GM12878 (cell line): ENCODE measurements at regions not wholly inside any gene's neighbourhood (a gene's known extent, or its start where the extent isn't known, plus 50 kb on each side); places are given as distances from the start of the nearest gene placed in this dataset.

Experiments used
- ATAC-seq: fragments of 200-7000 bp; cut with Tn5 transposase; 3 replicates; pipeline ENCODE4 v1.9.1; 2020; ENCODE audit warnings: mild to moderate bottlenecking, moderate library complexity
- BruUV-seq: library from RNA; stranded (reverse); fragments of 400-500 nt; replicated peaks from 2 replicates; lab custom pipeline; 2021; lab: Mats Ljungman, UMichigan
- CTCF ChIA-PET: fragments of 300-600 bp; sonication (Branson Sonifier 250); formaldehyde crosslinking; extraction: SDS; loops from one replicate; lab custom pipeline; 2021; ENCODE audit warnings: inconsistent platforms; lab: Yijun Ruan, JAX
- POLR2A ChIA-PET: fragments of 350-600 bp; formaldehyde crosslinking; extraction: SDS; loops from one replicate; lab custom pipeline; 2021; ENCODE audit warnings: inconsistent platforms; lab: Charles Lee
- RAD21 ChIA-PET: fragments of 300-600 bp; sonication (Branson Sonifier 250); formaldehyde crosslinking; loops from one replicate; lab custom pipeline; 2023; ENCODE audit warnings: antibody characterized with exemption; ENCODE audit not compliant: unreplicated experiment; lab: Charles Lee
- SMC1A ChIA-PET: fragments of 300-600 bp; sonication (Branson Sonifier 250); formaldehyde crosslinking; loops from one replicate; lab custom pipeline; 2023; ENCODE audit not compliant: unreplicated experiment, uncharacterized antibody; lab: Charles Lee
- DNase-seq: peaks from one replicate; pipeline ENCODE4 v3.0.0-alpha.2; 2011; ENCODE audit warnings: low read depth, low spot score
- FAIRE-seq: peaks from 3 replicates; lab custom pipeline; 2011; peaks lifted over from hg19 to GRCh38; lab: Jason Lieb, UNC
- H2AFZ ChIP-seq: 2 replicates; pipeline ENCODE4 v1.6.0; 2011; ENCODE audit warnings: low read depth, low read length, control low read depth; ENCODE audit not compliant: control insufficient read depth
- H3K27ac ChIP-seq: 2 replicates; pipeline ENCODE4 v1.5.1; 2011; ENCODE audit warnings: control low read depth; ENCODE audit not compliant: control insufficient read depth, insufficient read depth
- H3K27me3 ChIP-seq, 2 experiments: replicated peaks in 1 of 2; 2 replicates each; pipeline versions ENCODE4 v1.6.0 to v1.6.1; 2011; ENCODE audit warnings: low read length in 1 of 2; ENCODE audit not compliant: control insufficient read depth in 2 of 2, insufficient read depth in 2 of 2
- H3K36me3 ChIP-seq, 2 experiments: 2 replicates each; pipeline ENCODE4 v1.5.1; 2011; ENCODE audit warnings: low read length in 1 of 2; ENCODE audit not compliant: control insufficient read depth in 2 of 2, insufficient read depth in 2 of 2
- H3K4me1 ChIP-seq: 2 replicates; pipeline ENCODE4 v1.6.1; 2011; ENCODE audit warnings: mild to moderate bottlenecking, low read length, moderate library complexity, mixed read lengths; ENCODE audit not compliant: control insufficient read depth, insufficient read depth
- H3K4me2 ChIP-seq: 2 replicates; pipeline ENCODE4 v1.6.0; 2011; ENCODE audit warnings: control low read depth; ENCODE audit not compliant: control insufficient read depth, insufficient read depth
- H3K4me3 ChIP-seq: fragments of 200-600 bp; sonication (generic); 2 replicates; pipeline ENCODE4 v1.5.1; 2016
- H3K79me2 ChIP-seq: 2 replicates; pipeline ENCODE4 v1.6.0; 2011; ENCODE audit warnings: low read length; ENCODE audit not compliant: control insufficient read depth, insufficient read depth
- H3K9ac ChIP-seq: 2 replicates; pipeline ENCODE4 v1.8.0; 2011; ENCODE audit warnings: low read length, control low read depth, mixed read lengths; ENCODE audit not compliant: control insufficient read depth, insufficient read depth
- H3K9me3 ChIP-seq: replicated peaks from 3 replicates; pipeline ENCODE4 v1.5.1; 2011; ENCODE audit warnings: mild to moderate bottlenecking, low read length; ENCODE audit not compliant: control insufficient read depth, insufficient read depth
- H4K20me1 ChIP-seq: 2 replicates; pipeline ENCODE4 v1.6.0; 2011; ENCODE audit not compliant: control insufficient read depth, insufficient read depth
- BACH1 ChIP-seq: fragments of 450-650 bp; IDR thresholded peaks from 2 replicates; pipeline ENCODE4 v1.6.1; 2017; ENCODE audit warnings: mild to moderate bottlenecking, borderline replicate concordance
- BCL11A ChIP-seq: IDR thresholded peaks from 2 replicates; pipeline ENCODE4 v1.6.1; 2011; ENCODE audit warnings: low read depth, low read length
- CBX3 ChIP-seq: fragments of 200-600 bp; sonication (generic); IDR thresholded peaks from 2 replicates; pipeline ENCODE4 v1.6.1; 2016; ENCODE audit warnings: low read depth, borderline replicate concordance
- CREM ChIP-seq: IDR thresholded peaks from 2 replicates; pipeline ENCODE4 v1.6.1; 2014; ENCODE audit warnings: antibody characterized with exemption, low read depth
- EED ChIP-seq: sonication (generic); IDR thresholded peaks from 2 replicates; pipeline ENCODE4 v1.6.1; 2016; ENCODE audit warnings: antibody characterized with exemption, low read depth
- EGR1 ChIP-seq, 2 experiments: IDR thresholded peaks; 1 replicate in 1 of 2; 2 replicates in 1 of 2; pipeline ENCODE4 v1.6.1; 2011 to 2012; ENCODE audit warnings: low read depth in 2 of 2, low read length in 2 of 2, borderline replicate concordance in 1 of 2, mild to moderate bottlenecking in 1 of 2, moderate library complexity in 1 of 2
- ESRRA ChIP-seq: IDR thresholded peaks from 2 replicates; pipeline ENCODE4 v1.6.1; 2012; ENCODE audit warnings: mild to moderate bottlenecking, low read length, improper control_type of control experiment
- EZH2 ChIP-seq: IDR thresholded peaks from 2 replicates; pipeline ENCODE4 v1.6.1; 2012; ENCODE audit warnings: low read depth, mild to moderate bottlenecking, control low read depth, inconsistent platforms, low read length, borderline replicate concordance; ENCODE audit not compliant: control insufficient read depth
- MEF2A ChIP-seq: IDR thresholded peaks from 2 replicates; pipeline ENCODE4 v1.6.1; 2011; ENCODE audit warnings: low read depth, mild to moderate bottlenecking, low read length, moderate library complexity; ENCODE audit not compliant: insufficient read depth
- MTA2 ChIP-seq: fragments of 450-650 bp; IDR thresholded peaks from 2 replicates; pipeline ENCODE4 v1.6.1; 2016; ENCODE audit warnings: low read depth, mild to moderate bottlenecking, moderate library complexity
- MTA3 ChIP-seq: IDR thresholded peaks from 2 replicates; pipeline ENCODE4 v1.6.1; 2012; ENCODE audit warnings: low read length, inconsistent platforms, borderline replicate concordance
- PAX8 ChIP-seq: fragments of 450-650 bp; IDR thresholded peaks from 2 replicates; pipeline ENCODE4 v1.6.1; 2017; ENCODE audit warnings: mild to moderate bottlenecking, moderate library complexity
- RELA ChIP-seq: fragments of 450-650 bp; IDR thresholded peaks from 2 replicates; pipeline ENCODE4 v1.8.0; 2014; ENCODE audit warnings: borderline replicate concordance; ENCODE audit not compliant: partially characterized antibody
- SMAD1 ChIP-seq: fragments of 450-650 bp; IDR thresholded peaks from 2 replicates; pipeline ENCODE4 v1.6.1; 2018; ENCODE audit warnings: mild to moderate bottlenecking, low read depth; ENCODE audit not compliant: partially characterized antibody
- SMC3 ChIP-seq: IDR thresholded peaks from 2 replicates; pipeline ENCODE4 v1.6.1; 2011; ENCODE audit warnings: low read length, improper control_type of control experiment, borderline replicate concordance
- STAT3 ChIP-seq: IDR thresholded peaks from 2 replicates; pipeline ENCODE4 v1.6.1; 2011; ENCODE audit warnings: low read depth, low read length, improper control_type of control experiment
- TCF12 ChIP-seq: IDR thresholded peaks from 2 replicates; pipeline ENCODE4 v1.6.1; 2011; ENCODE audit warnings: low read depth, mild to moderate bottlenecking, low read length
- WRNIP1 ChIP-seq: IDR thresholded peaks from 2 replicates; pipeline ENCODE4 v1.6.1; 2011; ENCODE audit warnings: low read depth, low read length, improper control_type of control experiment, borderline replicate concordance
- ZNF384 ChIP-seq: IDR thresholded peaks from 2 replicates; pipeline ENCODE4 v1.6.1; 2012; ENCODE audit warnings: low read depth, mild to moderate bottlenecking, low read length, improper control_type of control experiment, borderline replicate concordance
- ZSCAN29 ChIP-seq: fragments of 450-650 bp; IDR thresholded peaks from 2 replicates; pipeline ENCODE4 v1.6.1; 2017; ENCODE audit warnings: mild to moderate bottlenecking, moderate library complexity
- ZZZ3 ChIP-seq: IDR thresholded peaks from 2 replicates; pipeline ENCODE4 v1.6.1; 2011; ENCODE audit warnings: low read depth; ENCODE audit not compliant: control insufficient read depth, insufficient read length
- WGBS: methylation state at CpG from one replicate; pipeline ENCODE4 v1.1.6; 2016; ENCODE audit warnings: low lambda C conversion rate; ENCODE audit not compliant: insufficient replicate concordance, insufficient coverage; ENCODE audit errors: missing lambda C conversion rate; 5-methylcytosine and 5-hydroxymethylcytosine counted together
- in situ Hi-C: fragments of 300-500 bp; cut with MboI; formaldehyde crosslinking; loops from 9 replicates; pipeline ENCODE4 v1.14.3; 2018; ENCODE audit warnings: mixed read lengths
- intact Hi-C: fragments of 100-400 bp; cut with micrococcal nuclease; formaldehyde crosslinking; loops from one replicate; pipeline ENCODE4 v1.14.2; 2022; ENCODE audit not compliant: unreplicated experiment
- TF ChIP-seq, protein P1 (sequence below): IDR thresholded peaks from 2 replicates; pipeline ENCODE4 v1.6.1; 2012; ENCODE audit warnings: improper control_type of control experiment, low read depth, low read length; ENCODE audit not compliant: insufficient replicate concordance

DNA sequence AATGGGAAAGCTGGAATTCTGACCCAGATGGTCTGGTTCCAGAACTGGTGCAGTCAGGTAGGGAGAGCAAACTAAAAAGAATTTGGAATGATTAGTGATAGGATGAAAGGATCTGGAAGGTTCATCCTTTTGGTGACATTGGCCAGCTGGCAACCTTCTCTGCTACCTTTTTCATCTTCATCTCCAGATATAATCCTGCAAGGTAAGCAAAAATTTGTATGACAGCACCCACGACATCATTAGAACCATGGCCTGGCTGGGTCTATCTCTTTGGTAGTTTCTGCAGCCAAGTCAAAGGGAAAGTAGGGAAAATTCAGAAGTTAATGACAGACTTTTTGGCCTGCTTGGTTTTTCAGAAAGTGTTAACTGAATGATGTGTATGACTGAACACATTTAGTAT is 188.9 kb upstream of the MALRD1 start (continued):
- TF ChIP-seq ZSCAN29, result no peak
- TF ChIP-seq CBX3, result no peak
- TF ChIP-seq, protein P1, sequence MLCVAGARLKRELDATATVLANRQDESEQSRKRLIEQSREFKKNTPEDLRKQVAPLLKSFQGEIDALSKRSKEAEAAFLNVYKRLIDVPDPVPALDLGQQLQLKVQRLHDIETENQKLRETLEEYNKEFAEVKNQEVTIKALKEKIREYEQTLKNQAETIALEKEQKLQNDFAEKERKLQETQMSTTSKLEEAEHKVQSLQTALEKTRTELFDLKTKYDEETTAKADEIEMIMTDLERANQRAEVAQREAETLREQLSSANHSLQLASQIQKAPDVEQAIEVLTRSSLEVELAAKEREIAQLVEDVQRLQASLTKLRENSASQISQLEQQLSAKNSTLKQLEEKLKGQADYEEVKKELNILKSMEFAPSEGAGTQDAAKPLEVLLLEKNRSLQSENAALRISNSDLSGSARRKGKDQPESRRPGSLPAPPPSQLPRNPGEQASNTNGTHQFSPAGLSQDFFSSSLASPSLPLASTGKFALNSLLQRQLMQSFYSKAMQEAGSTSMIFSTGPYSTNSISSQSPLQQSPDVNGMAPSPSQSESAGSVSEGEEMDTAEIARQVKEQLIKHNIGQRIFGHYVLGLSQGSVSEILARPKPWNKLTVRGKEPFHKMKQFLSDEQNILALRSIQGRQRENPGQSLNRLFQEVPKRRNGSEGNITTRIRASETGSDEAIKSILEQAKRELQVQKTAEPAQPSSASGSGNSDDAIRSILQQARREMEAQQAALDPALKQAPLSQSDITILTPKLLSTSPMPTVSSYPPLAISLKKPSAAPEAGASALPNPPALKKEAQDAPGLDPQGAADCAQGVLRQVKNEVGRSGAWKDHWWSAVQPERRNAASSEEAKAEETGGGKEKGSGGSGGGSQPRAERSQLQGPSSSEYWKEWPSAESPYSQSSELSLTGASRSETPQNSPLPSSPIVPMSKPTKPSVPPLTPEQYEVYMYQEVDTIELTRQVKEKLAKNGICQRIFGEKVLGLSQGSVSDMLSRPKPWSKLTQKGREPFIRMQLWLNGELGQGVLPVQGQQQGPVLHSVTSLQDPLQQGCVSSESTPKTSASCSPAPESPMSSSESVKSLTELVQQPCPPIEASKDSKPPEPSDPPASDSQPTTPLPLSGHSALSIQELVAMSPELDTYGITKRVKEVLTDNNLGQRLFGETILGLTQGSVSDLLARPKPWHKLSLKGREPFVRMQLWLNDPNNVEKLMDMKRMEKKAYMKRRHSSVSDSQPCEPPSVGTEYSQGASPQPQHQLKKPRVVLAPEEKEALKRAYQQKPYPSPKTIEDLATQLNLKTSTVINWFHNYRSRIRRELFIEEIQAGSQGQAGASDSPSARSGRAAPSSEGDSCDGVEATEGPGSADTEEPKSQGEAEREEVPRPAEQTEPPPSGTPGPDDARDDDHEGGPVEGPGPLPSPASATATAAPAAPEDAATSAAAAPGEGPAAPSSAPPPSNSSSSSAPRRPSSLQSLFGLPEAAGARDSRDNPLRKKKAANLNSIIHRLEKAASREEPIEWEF, result no peak
- no peak for TF ChIP-seq MTA3
- TF ChIP-seq TCF12, result no peak
- TF ChIP-seq WRNIP1, result no peak
- no peak for TF ChIP-seq BACH1

DNA sequence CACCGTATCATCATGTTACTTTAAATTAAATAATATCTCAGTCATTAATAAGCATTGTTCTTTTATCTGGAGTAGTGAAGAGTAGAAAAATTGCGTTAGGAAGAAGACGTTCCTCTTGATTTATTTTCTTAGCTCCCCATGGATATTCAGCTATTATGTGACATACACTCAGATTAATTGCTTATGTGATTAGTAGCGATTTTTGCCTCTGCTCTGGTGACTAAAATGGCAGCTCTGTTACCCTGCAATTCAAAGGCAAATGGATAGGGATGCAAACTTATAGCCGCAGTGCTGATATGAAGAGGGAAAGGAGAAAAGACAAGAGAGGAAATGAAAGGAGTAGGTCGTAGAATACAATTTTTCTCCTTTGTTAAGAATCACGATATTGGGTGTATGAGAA is 188.4 kb upstream of the MALRD1 start:
- SMC1A ChIA-PET, result interaction anchor here (0.6 kb wide), 1 partner anchor 1575 kb away, joined by 3 read pairs; no protein-coding TSS in a partner anchor
- POLR2A ChIA-PET, result no interaction called here
- 14% methylated on average over 7 of the region's 7 CpGs for WGBS
- no TSS peak for BruUV-seq
- in situ Hi-C loops, result no loop called here
- Histone ChIP-seq H3K4me1 (no peaks in the 10 kb centered on the region), H2AFZ (no peak overlapping the region), H3K27ac (no peak overlapping the region), H3K79me2 (no peaks in the 10 kb centered on the region), H3K4me2 (no peak overlapping the region), H4K20me1 (no peaks in the 10 kb centered on the region), H3K4me3 (no peak overlapping the region), H3K9me3 (no peaks in the 10 kb centered on the region), H3K9ac (no peak overlapping the region), H3K36me3 (no peaks in the 10 kb centered on the region), H3K27me3 (no peaks in the 10 kb centered on the region)
- DNase-seq (no peak), ATAC-seq (no peak), FAIRE-seq (no peak)
- intact Hi-C loops, result no loop called here
- CTCF ChIA-PET, result interaction anchor here (1.0 kb wide), 1 partner anchor 22 kb away, joined by 3 read pairs; no protein-coding TSS in a partner anchor
- RAD21 ChIA-PET, result no interaction called here
- TF ChIP-seq ZNF384 (no peak), CREM (no peak), EGR1 (IDR thresholded peaks at IDR 0.05; ENCODE audit: borderline replicate concordance in 1 of 2, low read depth in 2 of 2, low read length in 2 of 2) (no peak), SMAD1 (no peak), BCL11A (no peak), STAT3 (no peak), EED (no peak), RELA (no peak), WRNIP1 (no peak), EZH2 (no peak), ZSCAN29 (no peak), MEF2A (no peak), ZZZ3 (no peak), SMC3 (no peak), PAX8 (no peak), MTA2 (no peak), ESRRA (no peak)
